WERI-Rb-1 (cell line): ENCODE measurements at regions not wholly inside any gene's neighbourhood (a gene's known extent, or its start where the extent isn't known, plus 50 kb on each side); places are given as distances from the start of the nearest gene placed in this dataset.

ENCODE experiments used
- DNase-seq: peaks from one replicate; pipeline ENCODE4 v3.0.0-alpha.2; 2020
- H3K27ac ChIP-seq: fragments of 250-450 bp; sonication (Bioruptor Pico); 2 replicates; pipeline ENCODE4 v1.5.1; 2020; ENCODE audit warnings: mild to moderate bottlenecking, moderate library complexity
- H3K27me3 ChIP-seq: fragments of 250-450 bp; sonication (Bioruptor Pico); 2 replicates; pipeline ENCODE4 v1.5.1; 2021; ENCODE audit warnings: mild to moderate bottlenecking, low read depth, moderate library complexity; ENCODE audit not compliant: insufficient read depth, severe bottlenecking
- H3K36me3 ChIP-seq: fragments of 250-450 bp; sonication (Bioruptor Pico); 2 replicates; pipeline ENCODE4 v1.5.1; 2020; ENCODE audit warnings: mild to moderate bottlenecking, moderate library complexity
- H3K4me3 ChIP-seq: 2 replicates; pipeline ENCODE4 v1.5.1; 2011; ENCODE audit warnings: low read depth, mild to moderate bottlenecking, control low read depth, low read length
- H3K9me3 ChIP-seq: fragments of 250-450 bp; sonication (Bioruptor Pico); 2 replicates; pipeline ENCODE4 v1.5.1; 2021; ENCODE audit warnings: mild to moderate bottlenecking, moderate library complexity; ENCODE audit not compliant: severe bottlenecking
- CTCF ChIP-seq: IDR thresholded peaks from 2 replicates; pipeline ENCODE4 v1.5.1; 2011; ENCODE audit warnings: low read depth, mild to moderate bottlenecking, control low read depth, inconsistent platforms, low read length

GRCh38 chr6:140438346-140438735 lies 1063.9 kb upstream of the CITED2 start:
- TF ChIP-seq CTCF, result no peak
- Histone ChIP-seq H3K9me3 (no peaks in the 10 kb centered on the region), H3K4me3 (no peak overlapping the region), H3K27me3 (no peaks in the 10 kb centered on the region), H3K27ac (no peak overlapping the region), H3K36me3 (no peaks in the 10 kb centered on the region)
- DNase-seq, result no peak

GRCh38 chr6:140437619-140438345 lies 1063.3 kb upstream of the CITED2 start:
- no peak for TF ChIP-seq CTCF
- Histone ChIP-seq H3K36me3 (no peaks in the 10 kb centered on the region), H3K27me3 (no peaks in the 10 kb centered on the region), H3K9me3 (no peaks in the 10 kb centered on the region), H3K4me3 (no peak overlapping the region), H3K27ac (no peak overlapping the region)
- DNase-seq, result no peak

- Histone ChIP-seq H3K27me3 (no peaks in the 10 kb centered on the region), H3K9me3 (no peaks in the 10 kb centered on the region), H3K4me3 (no peak overlapping the region), H3K27ac (no peak overlapping the region), H3K36me3 (no peaks in the 10 kb centered on the region)
- no peak for TF ChIP-seq CTCF
- no peak for DNase-seq
Measured at GRCh38 chr6:140436023-140436811, 1061.8 kb upstream of the CITED2 start.

GRCh38 chr6:140434761-140435160 lies 1060.3 kb upstream of the CITED2 start:
- DNase-seq, result no peak
- Histone ChIP-seq H3K9me3 (no peaks in the 10 kb centered on the region), H3K36me3 (no peaks in the 10 kb centered on the region), H3K4me3 (no peak overlapping the region), H3K27me3 (no peaks in the 10 kb centered on the region), H3K27ac (no peak overlapping the region)
- no peak for TF ChIP-seq CTCF

GRCh38 chr6:140433072-140433471 lies 1058.6 kb upstream of the CITED2 start:
- Histone ChIP-seq H3K27me3 (no peaks in the 10 kb centered on the region), H3K4me3 (no peak overlapping the region), H3K27ac (no peak overlapping the region), H3K36me3 (no peaks in the 10 kb centered on the region), H3K9me3 (no peaks in the 10 kb centered on the region)
- TF ChIP-seq CTCF, result no peak
- no peak for DNase-seq
